Superior temporal gyrus (tissue), 1 donor: ENCODE measurements at regions not wholly inside any gene's neighbourhood (a gene's known extent, or its start where the extent isn't known, plus 50 kb on each side); places are given as distances from the start of the nearest gene placed in this dataset.

Experiments
- DNase-seq: peaks from one replicate; pipeline ENCODE4 v3.0.0-alpha.2; 2016; ENCODE audit errors: extremely low spot score

DNA sequence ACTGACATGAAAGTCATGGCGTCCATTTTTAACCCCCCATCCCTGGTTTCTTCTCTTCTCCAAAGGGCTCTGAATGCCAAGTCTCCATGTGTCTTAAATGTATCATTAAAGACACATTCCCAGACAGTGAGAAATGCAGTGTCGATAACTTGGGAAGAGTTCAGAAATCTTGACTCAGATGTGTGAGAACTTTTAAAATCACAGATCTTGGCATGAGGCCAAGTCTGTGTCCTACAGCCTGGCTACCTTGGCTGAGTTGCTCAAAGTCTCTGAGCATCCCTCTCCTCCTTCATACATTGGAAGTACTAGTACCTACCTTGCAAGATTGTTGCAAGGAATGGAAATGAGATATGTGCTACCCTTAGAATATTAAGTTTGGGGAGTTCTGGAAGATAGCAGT lies 1046.5 kb upstream of the RBFOX1 start:
- DNase-seq, result no peak

DNA sequence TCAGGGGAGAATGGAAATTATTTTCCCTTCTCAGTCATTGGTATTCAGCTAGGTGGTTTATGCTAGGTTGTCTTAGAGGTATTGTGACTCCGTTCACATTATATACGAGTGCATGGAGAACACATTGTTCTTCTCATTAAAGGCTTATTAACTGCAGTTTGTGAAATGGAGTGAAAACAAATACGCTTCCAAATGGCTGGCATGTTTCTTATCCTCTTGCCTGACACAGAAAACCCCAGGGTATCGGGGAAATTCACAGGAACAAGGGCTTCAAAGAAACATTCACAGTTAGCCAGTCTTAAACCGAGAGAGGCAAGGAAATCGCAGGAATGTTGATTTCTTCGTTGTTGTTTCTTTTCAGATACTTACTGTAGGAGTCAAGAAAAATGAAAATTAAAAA lies 1047.9 kb upstream of the RBFOX1 start:
- no peak for DNase-seq

DNA sequence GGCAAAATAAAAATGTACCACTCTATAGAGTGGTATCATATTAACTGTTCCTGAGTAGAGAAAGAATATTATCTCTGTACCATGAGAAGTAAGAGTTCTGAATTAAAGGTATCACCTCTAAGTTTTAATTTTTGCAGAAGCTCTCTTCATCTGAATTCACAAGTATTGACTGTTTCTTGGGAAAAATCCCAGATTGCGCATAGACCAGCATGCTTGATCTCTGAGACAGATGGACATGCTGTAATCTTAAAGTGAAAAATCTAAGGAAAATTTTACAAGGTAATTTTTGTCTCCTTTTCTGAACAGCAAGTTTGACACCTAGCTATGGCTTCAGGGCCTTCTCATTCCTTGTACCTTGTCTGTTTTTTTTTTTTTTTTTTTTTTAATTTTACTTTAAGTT lies 1050.7 kb upstream of the RBFOX1 start:
- no peak for DNase-seq

DNA sequence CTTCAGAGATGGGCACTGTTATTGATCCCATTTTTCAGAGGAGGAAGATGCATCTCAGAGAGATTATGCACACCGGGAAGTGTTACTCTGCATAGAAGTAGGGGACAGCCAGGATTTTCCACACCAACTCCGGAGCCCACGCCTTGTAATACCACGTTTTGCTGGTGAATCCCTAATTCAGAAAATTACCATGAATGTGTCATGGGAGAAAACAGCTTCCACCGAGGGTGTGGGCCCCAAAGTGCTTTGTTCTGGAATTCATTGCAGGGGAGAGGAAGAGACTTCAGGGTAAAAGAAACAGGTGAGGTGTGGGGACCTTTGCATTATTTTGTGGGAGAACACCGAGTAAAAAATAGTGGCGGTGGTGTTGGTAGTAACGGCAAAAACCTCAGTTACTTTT lies 1051.4 kb upstream of the RBFOX1 start:
- DNase-seq, result no peak

DNA sequence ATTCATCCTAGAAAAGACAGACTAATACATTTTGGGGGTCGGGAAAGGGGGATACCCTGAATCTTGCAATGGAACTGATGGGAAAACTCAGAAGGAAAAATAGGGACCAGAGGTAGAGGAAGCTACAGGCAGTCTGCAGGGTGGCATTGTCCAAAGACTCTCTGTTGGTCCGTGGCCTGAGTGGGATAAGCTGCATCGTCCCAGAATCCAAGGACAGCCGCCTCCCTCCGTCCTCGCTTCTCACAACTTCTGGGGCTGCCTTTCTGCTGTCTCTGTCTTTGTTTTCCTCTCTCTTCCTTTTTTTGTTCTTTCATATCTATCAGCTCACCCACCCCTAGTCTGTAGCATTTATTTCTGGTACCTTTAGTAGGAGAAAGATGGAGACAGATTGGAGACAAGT lies 1052.6 kb upstream of the RBFOX1 start:
- DNase-seq, result no peak

DNA sequence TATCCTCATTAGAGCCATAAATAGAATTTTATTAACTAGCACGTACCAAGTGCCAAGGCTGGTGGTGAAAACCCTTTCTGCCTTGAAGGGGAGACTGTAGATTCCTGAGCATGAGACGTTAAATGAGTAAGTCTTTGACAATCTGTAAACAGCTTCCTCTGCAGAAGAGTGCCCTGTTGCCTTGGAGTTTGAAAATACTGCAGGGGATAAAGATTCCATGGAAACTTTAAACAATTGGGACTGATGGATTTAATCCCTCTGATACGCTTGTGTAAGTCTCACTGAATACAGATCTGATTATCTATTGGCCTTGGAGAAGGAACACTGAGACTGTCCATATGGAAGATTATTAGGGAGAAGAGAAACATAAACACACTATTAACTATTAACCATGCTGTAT lies 1053.4 kb upstream of the RBFOX1 start:
- DNase-seq, result no peak

DNA sequence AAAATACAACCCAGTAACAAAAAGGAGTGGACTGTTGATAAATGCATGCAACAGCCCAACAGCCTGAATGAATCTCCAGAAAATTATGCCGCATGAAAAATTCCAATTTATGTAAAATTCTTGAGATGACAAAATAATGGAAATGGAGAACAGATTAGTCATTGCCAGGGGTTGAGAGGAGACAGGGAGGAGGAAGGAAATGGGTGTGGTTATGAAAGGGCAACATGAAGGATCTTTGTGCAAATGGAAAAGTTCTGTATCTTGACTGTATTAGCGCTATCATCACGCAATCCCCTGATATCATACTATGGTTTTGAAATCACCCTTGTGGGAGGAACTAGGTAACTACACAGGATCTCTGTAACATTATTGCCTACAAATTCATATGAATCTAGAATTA lies 1058.3 kb upstream of the RBFOX1 start:
- DNase-seq, result no peak

DNA sequence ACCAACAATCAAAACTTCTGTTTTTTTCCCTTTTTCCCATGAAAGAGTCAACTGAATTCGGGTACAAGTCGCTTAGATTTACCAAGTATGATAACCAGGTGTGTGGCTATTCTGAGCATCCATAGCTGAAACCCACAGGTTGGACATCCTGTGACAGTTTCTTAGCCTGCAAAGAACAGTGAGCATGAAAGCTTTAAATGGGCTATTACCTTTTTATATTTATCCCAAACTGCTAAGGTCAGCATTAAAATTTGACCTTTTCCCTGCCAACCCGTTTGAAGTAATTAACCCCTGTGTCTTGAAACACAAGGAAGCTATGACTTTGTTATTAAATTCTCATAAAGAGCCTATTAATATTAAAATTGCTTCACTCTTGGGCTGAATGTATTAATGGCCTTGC lies 1065.0 kb upstream of the RBFOX1 start:
- DNase-seq, result no peak

DNA sequence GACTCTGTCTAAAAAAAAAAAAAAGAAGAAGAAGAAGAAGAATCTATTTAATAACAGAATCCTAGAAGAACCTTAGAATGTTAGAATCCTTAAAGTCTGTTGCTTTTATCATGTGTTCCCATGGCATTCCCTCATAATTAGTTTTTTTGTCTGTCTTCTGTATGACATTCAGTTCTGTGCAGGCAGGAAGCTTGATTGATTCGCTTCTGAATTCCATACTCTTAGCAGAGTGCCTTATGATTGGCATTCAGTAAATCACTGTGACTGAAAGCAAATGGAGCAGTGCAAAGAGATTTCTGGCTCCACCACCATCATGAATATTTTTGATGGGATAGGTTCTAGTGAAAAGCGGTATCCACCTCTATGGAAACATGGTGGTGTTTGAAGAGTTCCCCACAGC lies 1065.9 kb upstream of the RBFOX1 start:
- DNase-seq, result no peak

DNA sequence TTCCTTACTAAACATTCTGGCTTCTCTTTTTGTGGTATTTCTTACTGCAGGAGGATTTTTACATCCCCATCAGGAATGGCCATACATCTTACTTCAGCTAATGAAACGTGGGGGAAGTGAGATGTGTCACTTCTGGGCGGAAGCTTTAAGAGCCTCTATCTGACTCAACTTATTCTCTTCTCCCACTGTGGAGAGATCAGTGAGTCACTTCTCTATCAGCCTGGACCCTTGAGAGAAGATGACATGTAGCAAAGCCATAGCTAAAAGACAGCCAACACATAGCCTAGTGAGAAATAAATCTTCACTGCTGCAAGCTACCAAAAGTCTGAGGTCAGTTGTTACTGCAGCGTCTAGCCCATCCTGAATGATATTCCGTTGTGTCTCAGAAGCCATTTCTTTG lies 1066.7 kb upstream of the RBFOX1 start:
- DNase-seq, result no peak

DNA sequence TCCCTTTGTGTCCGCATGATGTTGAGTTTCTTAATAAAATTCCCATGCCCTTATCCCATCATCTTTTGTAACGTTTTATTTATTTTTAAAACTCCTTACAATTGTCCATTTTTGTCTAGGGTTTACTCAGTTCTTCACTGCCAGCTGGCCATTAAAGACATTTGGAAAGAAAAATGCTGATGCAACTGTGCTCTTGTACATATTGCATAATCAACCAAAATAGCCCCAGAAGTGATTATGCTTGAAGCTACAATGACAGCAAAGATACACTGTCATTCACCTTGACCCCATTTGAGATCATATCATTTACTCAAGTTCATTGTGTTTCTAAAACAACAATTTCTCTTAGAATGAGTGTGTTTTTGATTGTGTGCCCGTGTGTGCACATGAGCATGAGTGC lies 1074.6 kb upstream of the RBFOX1 start:
- DNase-seq, result no peak

DNA sequence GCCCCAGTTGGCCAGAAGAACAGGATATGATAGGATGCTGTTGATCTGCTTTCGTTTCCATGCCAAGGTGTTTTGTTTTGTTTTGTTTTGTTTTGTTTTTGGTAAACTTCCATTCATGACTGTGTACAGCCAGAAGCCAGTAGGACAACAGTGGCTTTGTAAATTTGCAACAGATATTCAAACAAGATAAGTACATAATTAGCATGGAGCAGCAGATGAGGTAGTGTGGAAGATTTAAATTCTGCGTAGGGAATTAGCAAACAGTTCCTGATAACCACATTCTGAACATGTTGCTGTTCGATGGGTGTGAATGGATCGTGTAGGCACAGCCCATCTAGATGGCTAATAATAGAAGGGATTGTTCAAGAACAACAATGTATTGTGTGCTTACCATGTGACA lies 1080.1 kb upstream of the RBFOX1 start:
- DNase-seq, result no peak

DNA sequence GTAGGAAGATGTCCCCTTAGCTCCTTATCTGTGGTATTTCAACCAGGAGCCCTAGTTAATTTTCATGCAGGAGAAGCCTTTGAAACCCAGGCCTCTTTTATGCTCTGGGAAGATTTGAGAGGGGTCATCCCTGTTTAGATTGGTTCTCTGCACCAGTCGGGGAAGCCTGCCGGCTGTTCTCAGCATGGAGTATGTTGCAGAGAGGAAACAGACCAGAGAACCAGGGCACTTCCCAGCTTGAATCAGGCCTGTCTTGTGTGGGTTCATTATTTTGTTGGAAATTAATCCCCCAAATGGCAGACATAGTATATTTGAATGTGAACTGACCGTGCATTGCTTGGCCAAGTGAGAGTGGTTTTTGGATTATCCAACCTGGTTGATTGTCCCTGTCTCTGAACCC lies 1082.1 kb upstream of the RBFOX1 start:
- no peak for DNase-seq

DNA sequence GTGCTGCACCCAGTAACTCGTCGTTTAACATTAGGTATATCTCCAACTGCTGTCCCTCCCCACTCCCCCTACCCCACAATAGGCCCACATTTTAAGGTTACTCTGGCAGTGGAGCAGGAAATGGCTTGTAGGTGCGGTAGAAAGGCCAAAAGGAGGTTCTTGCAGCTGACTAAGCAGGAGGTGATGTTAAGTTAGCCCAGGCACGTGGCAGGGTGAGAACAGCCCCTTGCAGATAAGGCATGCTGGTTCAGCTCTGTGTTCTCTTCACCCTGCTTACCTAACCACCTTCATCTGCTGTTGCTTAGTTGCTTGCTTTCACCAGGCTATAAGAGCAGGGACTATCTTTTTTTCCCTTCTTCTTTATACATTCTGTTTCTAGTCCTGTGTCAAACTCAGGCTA lies 1082.8 kb upstream of the RBFOX1 start:
- no peak for DNase-seq

DNA sequence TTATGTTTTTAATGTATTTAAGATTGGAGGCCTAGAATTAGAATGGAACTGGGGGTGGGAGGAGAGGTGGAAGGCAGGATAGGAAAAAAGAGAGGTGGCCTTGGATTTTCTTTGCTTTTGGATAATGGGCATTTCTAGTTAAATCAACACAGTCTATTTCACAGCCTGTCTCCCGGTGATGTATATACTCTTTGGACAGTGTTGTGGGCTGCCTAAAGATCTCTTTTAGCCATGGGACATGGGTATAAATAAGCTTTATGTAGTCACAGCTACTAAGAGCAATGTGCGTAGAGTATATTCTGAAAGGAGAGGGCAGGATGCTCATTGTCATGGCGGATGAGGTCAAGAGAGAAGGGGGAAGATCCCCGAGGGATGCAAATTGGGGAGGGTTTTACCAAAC lies 1084.4 kb upstream of the RBFOX1 start:
- DNase-seq, result no peak

DNA sequence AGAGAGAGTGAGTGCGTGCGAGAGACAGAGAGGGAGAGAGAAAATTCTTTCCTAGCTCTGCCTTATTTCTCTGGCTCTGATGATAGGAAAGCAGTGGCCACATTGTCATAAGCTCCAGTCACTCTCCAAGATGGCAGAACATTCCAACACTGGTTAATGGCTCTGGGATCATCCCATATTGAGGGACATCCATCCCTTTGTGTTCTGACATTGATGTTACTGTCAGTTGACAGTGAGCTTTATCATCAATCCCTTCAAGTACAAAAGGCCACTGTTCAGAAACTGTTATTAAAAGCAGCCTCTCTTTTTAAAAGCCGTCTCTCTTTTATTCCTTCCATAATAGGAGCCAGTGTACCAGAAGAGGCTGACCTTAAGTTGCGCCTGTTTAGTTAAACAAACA lies 1084.9 kb upstream of the RBFOX1 start:
- peak; percentile 34 for DNase-seq

DNA sequence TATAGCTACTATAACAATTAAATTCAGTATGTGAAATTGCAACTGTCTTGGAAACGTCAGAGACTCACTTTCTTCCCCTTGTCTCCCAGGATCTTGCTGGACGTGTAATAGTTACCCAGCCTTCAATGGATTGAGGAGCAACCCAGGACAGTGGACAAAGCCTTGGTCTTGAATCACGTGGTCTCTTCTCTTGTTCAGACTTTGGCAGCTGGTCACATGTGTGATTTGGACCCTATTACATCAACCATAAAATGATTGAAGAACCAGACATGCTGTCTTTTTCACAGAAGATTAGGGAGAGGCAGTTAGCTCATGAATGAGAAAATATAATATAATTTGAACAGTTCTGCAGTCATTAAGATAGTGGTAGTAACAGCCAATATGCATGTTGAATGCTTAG lies 1085.5 kb upstream of the RBFOX1 start:
- no peak for DNase-seq

DNA sequence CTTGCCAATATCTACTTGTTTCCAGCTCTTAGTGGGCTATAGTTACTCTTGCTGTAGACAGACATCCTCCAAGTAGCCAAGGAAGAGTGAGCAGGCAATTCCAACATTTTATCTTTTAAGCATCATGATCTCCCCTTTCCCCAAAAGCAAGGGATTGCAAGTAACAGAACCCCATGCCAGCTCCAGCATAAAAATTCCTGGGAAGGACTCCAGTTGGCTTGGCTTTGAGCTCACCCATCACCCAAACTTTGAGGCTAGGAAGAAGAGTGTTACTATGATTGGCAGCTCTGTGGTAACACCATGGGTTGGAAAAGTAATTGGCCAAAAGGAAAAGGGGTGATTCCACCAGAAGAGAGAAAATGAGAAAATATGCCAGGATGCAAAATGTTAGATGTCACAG lies 1086.4 kb upstream of the RBFOX1 start:
- DNase-seq, result no peak

DNA sequence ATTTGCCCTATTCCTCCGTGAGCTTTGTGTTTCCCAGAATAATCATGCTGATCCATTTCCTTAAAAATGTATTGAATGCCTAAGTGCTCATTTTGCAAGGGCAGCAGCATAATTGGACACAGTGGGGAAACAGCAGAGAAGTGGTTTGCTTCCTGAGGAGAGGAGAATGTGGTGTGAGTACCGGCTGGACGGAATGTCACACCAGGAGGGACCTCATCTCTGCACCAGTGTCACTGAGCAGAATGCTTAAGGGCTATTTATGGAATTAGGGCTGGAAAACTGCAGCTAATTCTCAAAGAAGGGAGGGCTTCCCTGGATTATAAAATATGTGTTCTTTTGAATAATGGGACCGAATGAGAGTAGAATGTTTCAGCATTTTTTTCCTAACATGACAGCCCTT lies 1100.6 kb upstream of the RBFOX1 start:
- no peak for DNase-seq

DNA sequence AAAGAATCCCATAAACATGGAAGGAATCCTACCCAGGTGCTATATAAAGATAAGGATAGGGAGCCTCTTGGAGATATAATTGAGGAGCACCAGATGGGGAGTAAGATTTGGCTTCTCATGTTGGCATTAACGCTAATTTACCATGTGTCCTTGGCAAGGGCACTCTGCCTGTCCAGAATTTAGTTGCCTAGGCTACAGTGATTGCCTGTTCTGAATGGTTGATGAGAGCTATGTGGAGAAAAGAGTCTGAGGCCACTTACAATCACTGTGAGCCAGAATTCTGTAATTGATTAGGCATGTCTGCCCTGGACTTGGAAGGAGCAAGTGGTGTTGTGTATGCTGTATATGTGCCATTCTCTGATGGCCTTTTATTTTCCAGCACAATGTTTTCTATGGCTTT lies 1101.2 kb upstream of the RBFOX1 start:
- no peak for DNase-seq

DNA sequence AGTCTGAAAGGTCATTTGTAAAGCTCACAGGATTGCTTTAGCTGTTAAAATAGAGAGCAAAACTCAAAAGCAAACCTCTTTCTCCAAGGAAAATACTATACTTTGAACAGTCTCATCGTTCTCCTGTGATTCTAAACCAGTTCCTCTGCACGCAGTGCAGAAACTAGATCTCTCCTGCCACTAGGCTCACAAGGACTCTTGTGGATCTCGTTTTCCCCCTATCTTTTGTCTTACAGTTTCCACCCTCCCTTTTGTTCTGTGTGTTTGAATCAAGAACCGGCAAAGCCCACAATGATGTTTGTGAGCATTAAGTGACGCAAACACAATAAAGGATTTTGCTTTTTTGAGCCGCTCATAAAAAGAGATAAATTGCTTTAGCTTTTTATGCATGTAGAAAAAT lies 1103.5 kb upstream of the RBFOX1 start:
- DNase-seq, result no peak

DNA sequence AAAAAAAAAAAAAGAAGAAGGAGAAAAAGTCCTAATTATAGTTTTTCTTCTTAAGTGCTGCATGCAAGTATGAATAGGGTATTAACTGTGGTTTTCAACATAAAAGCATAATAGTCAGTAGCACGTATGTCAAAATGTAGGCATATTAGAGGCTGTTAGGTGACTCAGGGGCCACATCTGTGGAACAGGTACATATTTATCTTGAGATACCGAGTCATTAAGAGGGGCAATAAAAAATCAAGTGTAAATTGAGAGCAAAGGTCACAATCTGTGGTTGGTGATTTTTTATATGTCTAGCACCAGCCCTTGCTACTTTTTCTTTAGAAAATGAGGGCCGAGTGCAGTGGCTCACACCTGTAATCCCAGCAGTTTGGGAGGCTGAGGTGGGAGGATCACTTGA lies 1113.8 kb upstream of the RBFOX1 start:
- no peak for DNase-seq

DNA sequence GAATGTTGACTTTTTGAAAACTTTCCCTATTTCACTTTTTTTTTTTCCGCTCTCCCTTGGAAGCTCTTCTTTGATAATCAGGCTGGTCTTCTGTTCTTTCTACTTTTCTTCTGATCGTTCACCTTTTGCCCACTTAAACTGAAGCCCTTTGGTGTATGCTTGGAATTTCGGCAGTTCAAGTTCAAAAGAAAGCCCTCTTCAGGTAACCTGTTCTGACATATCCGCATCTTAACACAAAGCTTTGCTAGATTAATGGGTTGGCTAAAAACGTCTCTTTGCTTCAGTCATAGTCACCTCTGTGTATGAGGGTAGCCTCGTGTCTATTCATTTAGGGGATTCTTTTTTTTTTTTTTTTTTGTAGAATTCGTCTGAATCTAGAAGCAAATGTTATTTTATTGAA lies 1115.8 kb upstream of the RBFOX1 start:
- no peak for DNase-seq

DNA sequence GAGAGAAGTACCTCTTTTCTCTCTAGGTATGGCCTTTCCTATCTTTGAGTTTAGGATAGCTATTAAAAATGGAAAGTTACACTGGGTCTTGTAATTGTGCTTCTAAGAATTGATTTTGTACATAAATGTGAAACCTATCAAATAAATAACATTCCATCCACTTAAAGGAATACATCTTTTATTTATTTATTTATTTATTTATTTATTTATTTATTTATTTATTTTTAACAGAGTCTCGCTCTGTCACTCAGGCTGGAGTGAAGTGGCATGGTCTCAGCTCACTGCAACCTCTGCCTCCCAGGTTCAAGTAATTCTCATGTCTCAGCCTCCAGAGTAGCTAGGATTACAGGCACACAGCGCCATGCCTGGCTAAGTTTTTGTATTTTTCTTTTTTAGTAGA lies 1114.0 kb upstream of the EEF2KMT start:
- no peak for DNase-seq

DNA sequence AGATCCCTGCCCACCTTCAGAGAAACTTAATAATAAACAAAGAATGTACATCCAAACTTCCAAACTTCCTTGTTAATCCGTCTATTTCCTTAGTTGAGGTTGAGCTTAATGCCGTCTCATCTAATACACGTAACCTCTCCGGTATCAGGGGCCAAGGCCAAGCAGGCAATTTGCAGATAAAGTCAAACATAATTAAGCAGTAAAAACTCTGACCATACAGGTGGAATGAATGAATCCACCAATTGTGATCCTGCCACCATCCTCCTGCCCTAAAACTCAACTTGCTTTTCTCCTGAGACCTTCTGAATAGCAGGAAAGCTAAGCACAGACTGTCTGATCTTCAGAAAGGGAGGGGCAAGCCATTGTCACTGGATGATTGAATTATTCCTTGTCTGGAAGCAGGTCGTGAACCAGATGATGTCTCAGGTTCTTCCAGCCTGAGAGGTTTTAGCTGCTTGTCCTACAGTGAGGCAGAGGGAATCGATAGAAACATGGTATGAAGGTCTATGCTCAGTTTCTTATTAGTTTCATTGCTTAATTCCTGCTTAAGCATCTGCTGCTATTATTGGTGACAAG lies 1111.8 kb upstream of the EEF2KMT start:
- no peak for DNase-seq
